ENCODE measurements at regions not wholly inside any gene's neighbourhood (a gene's known extent, or its start where the extent isn't known, plus 50 kb on each side); places are given as distances from the start of the nearest gene placed in this dataset.

- Histone ChIP-seq H2AFZ (ENCODE audit: low read depth, low read length) (no peak overlapping the region), H3K4me2 (ENCODE audit: insufficient read depth, low read length) (no peak overlapping the region), H3K27ac (ENCODE audit: insufficient read depth, low read depth, low read length) (no peak overlapping the region), H3K27me3 (ENCODE audit: control insufficient read depth in 2 of 2, insufficient read depth in 2 of 2, low read length in 2 of 2) (no peaks in the 10 kb centered on the region), H3K79me2 (ENCODE audit: control insufficient read depth, insufficient read depth, low read length) (no peaks in the 10 kb centered on the region), H3K36me3 (ENCODE audit: control insufficient read depth in 2 of 2, extremely low read depth in 1 of 2, insufficient read depth in 2 of 2, low read length in 2 of 2) (no peaks in the 10 kb centered on the region), H3K9ac (replicated peaks; ENCODE audit: extremely low read depth, insufficient read depth, low read length) (no peak overlapping the region), H3K4me1 (ENCODE audit: control insufficient read depth, extremely low read depth, insufficient read depth, low read length) (no peaks in the 10 kb centered on the region), H3K4me3 (replicated peaks in 1 of 3; ENCODE audit: insufficient read depth in 1 of 3, low read depth in 1 of 3, low read length in 3 of 3) (no peak overlapping the region), H3K9me1 (replicated peaks; ENCODE audit: control insufficient read depth, extremely low read depth, insufficient read depth, low read length) (no peaks in the 10 kb centered on the region), H4K20me1 (replicated peaks; ENCODE audit: control insufficient read depth, extremely low read depth, insufficient read depth, low read length) (no peaks in the 10 kb centered on the region), H3K9me3 (replicated peaks; ENCODE audit: control insufficient read depth, insufficient read depth, low read length) (no peaks in the 10 kb centered on the region)
- ChIA-PET POLR2A (no interaction called here), CTCF (no interaction called here)
- intact Hi-C loops (cut with micrococcal nuclease), result no loop called here
- TF ChIP-seq MYC (IDR thresholded peaks at IDR 0.05; ENCODE audit: low read depth, low read length) (no peak), CTCF (IDR thresholded peaks at IDR 0.05; ENCODE audit: extremely low read depth in 1 of 2, insufficient read depth in 1 of 2, low read depth in 1 of 2, low read length in 2 of 2) (no peak)
- BruUV-seq (replicated peaks), result no TSS peak
- FAIRE-seq, result no peak
- dilution Hi-C loops (cut with MboI; ENCODE audit: extremely low pct_ligation_motif_present, low sequenced_read_pairs), result no loop called here
- DNase-seq (ENCODE audit: low read depth, low spot score), result no peak
These were observed 257.4 kb upstream of the LRRC4C start for GRCh38 chr11:41716862-41717261.

- H3K27ac ChIP-seq (ENCODE audit: insufficient read depth, low read depth, low read length), result no peak overlapping the region
- H3K27me3 ChIP-seq (ENCODE audit: control insufficient read depth in 2 of 2, insufficient read depth in 2 of 2, low read length in 2 of 2), result no peaks in the 10 kb centered on the region
- DNase-seq (ENCODE audit: low read depth, low spot score) (no peak), FAIRE-seq (no peak)
- intact Hi-C loops (cut with micrococcal nuclease), result no loop called here
- dilution Hi-C loops (cut with MboI; ENCODE audit: extremely low pct_ligation_motif_present, low sequenced_read_pairs), result no loop called here
- H4K20me1 ChIP-seq (replicated peaks; ENCODE audit: control insufficient read depth, extremely low read depth, insufficient read depth, low read length), result no peaks in the 10 kb centered on the region
- no peak overlapping the region for H3K4me2 ChIP-seq (ENCODE audit: insufficient read depth, low read length)
- POLR2A ChIA-PET, result no interaction called here
- H3K4me1 ChIP-seq (ENCODE audit: control insufficient read depth, extremely low read depth, insufficient read depth, low read length), result no peaks in the 10 kb centered on the region
- BruUV-seq (replicated peaks), result no TSS peak
- H3K9ac ChIP-seq (replicated peaks; ENCODE audit: extremely low read depth, insufficient read depth, low read length), result no peak overlapping the region
- no peaks in the 10 kb centered on the region for H3K79me2 ChIP-seq (ENCODE audit: control insufficient read depth, insufficient read depth, low read length)
- CTCF ChIA-PET, result no interaction called here
- H3K9me1 ChIP-seq (replicated peaks; ENCODE audit: control insufficient read depth, extremely low read depth, insufficient read depth, low read length), result no peaks in the 10 kb centered on the region
- no peak for TF ChIP-seq MAX (IDR thresholded peaks at IDR 0.05; ENCODE audit: insufficient read depth, insufficient read length)
- TF ChIP-seq JUN (IDR thresholded peaks at IDR 0.05; ENCODE audit: borderline replicate concordance, insufficient read depth, insufficient read length, low read depth), result no peak
- no peak for TF ChIP-seq POLR2AphosphoS5 (IDR thresholded peaks at IDR 0.05; ENCODE audit: insufficient read depth, low read depth, low read length)
- no peak for TF ChIP-seq FOS (IDR thresholded peaks at IDR 0.05; ENCODE audit: borderline replicate concordance, insufficient read depth, low read length)
- no peak for TF ChIP-seq MYC (IDR thresholded peaks at IDR 0.05; ENCODE audit: low read depth, low read length)
- TF ChIP-seq CTCF (IDR thresholded peaks at IDR 0.05; ENCODE audit: extremely low read depth in 1 of 2, insufficient read depth in 1 of 2, low read depth in 1 of 2, low read length in 2 of 2), result no peak
- TF ChIP-seq GATA2 (IDR thresholded peaks at IDR 0.05; ENCODE audit: insufficient read depth, insufficient read length, low read depth, low read length), result no peak
- no peak for TF ChIP-seq EZH2 (IDR thresholded peaks at IDR 0.05; ENCODE audit: borderline replicate concordance, low read depth, low read length, severe bottlenecking)
- TF ChIP-seq POLR2A (IDR thresholded peaks at IDR 0.05; ENCODE audit: low read depth, low read length), result no peak
- no peaks in the 10 kb centered on the region for H3K9me3 ChIP-seq (replicated peaks; ENCODE audit: control insufficient read depth, insufficient read depth, low read length)
- no peak overlapping the region for H2AFZ ChIP-seq (ENCODE audit: low read depth, low read length)
- no peaks in the 10 kb centered on the region for H3K36me3 ChIP-seq (ENCODE audit: control insufficient read depth in 2 of 2, extremely low read depth in 1 of 2, insufficient read depth in 2 of 2, low read length in 2 of 2)
- no peak overlapping the region for H3K4me3 ChIP-seq (replicated peaks in 1 of 3; ENCODE audit: insufficient read depth in 1 of 3, low read depth in 1 of 3, low read length in 3 of 3)
These were observed 261.3 kb upstream of the LRRC4C start for GRCh38 chr11:41720761-41721160.

All from endothelial cell of umbilical vein (primary cell).